ENCODE measurements at regions not wholly inside any gene's neighbourhood (a gene's known extent, or its start where the extent isn't known, plus 50 kb on each side); places are given as distances from the start of the nearest gene placed in this dataset.

- ChIA-PET POLR2A (no interaction called here), CTCF (interaction anchor here (0.6 to 2.6 kb wide), 27 partner anchors 10 to 428 kb away, joined by 3 to 24 read pairs (median 5); no protein-coding TSS in a partner anchor)
- Histone ChIP-seq H3K36me3 (ENCODE audit: control insufficient read depth in 2 of 2, insufficient read depth in 1 of 2, low read length in 2 of 2) (no peaks in the 10 kb centered on the region), H3K9me3 (ENCODE audit: control insufficient read depth, insufficient read depth, low read depth, low read length) (no peaks in the 10 kb centered on the region), H3K27ac (ENCODE audit: extremely low read depth, low read depth, low read length) (no peak overlapping the region), H3K4me3 (ENCODE audit: low read depth, low read length) (no peak overlapping the region), H3K4me1 (ENCODE audit: control insufficient read depth, insufficient read depth, low read length) (no peaks in the 10 kb centered on the region)
- no peak for TF ChIP-seq SETDB1 (IDR thresholded peaks at IDR 0.05; ENCODE audit: insufficient read length, low read length)
Measured at GRCh38 chr2:238785528-238785860, 62.4 kb upstream of the TWIST2 start.

GRCh38 chr2:238786379-238786778, 61.5 kb upstream of the TWIST2 start:
- Histone ChIP-seq H3K4me3 (ENCODE audit: low read depth, low read length) (no peak overlapping the region), H3K4me1 (ENCODE audit: control insufficient read depth, insufficient read depth, low read length) (no peaks in the 10 kb centered on the region), H3K9me3 (ENCODE audit: control insufficient read depth, insufficient read depth, low read depth, low read length) (no peaks in the 10 kb centered on the region), H3K27ac (ENCODE audit: extremely low read depth, low read depth, low read length) (no peak overlapping the region), H3K36me3 (ENCODE audit: control insufficient read depth in 2 of 2, insufficient read depth in 1 of 2, low read length in 2 of 2) (no peaks in the 10 kb centered on the region)
- ChIA-PET CTCF (interaction anchor here (0.6 to 2.6 kb wide), 11 partner anchors 14 to 1195 kb away, joined by 3 to 22 read pairs (median 3); no protein-coding TSS in a partner anchor), POLR2A (no interaction called here)
- TF ChIP-seq ZNF221 (tag by site-specific recombination; IDR thresholded peaks at IDR 0.05; ENCODE audit: borderline replicate concordance) = no peak
- TF ChIP-seq ZNF302 (tag by site-specific recombination; IDR thresholded peaks at IDR 0.05; ENCODE audit: low read depth) = no peak
- no peak for TF ChIP-seq ZBTB8A (tag by site-specific recombination; IDR thresholded peaks at IDR 0.05)
- no peak for TF ChIP-seq ZNF555 (tag by site-specific recombination; conservative IDR thresholded peaks at IDR 0.05)
- TF ChIP-seq ZNF248 (tag by site-specific recombination; IDR thresholded peaks at IDR 0.05) = no peak
- no peak for TF ChIP-seq ZNF654 (tag by site-specific recombination; IDR thresholded peaks at IDR 0.05; ENCODE audit: low read depth)
- TF ChIP-seq ZNF280D (tag by site-specific recombination; IDR thresholded peaks at IDR 0.05) = no peak
- no peak for TF ChIP-seq ZNF513 (tag by site-specific recombination; IDR thresholded peaks at IDR 0.05)
- no peak for TF ChIP-seq ZSCAN30 (tag by site-specific recombination; IDR thresholded peaks at IDR 0.05)
- no peak for TF ChIP-seq ZNF23 (tag by site-specific recombination; IDR thresholded peaks at IDR 0.05; ENCODE audit: borderline replicate concordance)
- TF ChIP-seq ZNF211 (tag by site-specific recombination; IDR thresholded peaks at IDR 0.05; ENCODE audit: low read depth) = no peak
- no peak for TF ChIP-seq BCL11A (tag by site-specific recombination; IDR thresholded peaks at IDR 0.05; ENCODE audit: low read depth)
- no peak for TF ChIP-seq SALL2 (tag by site-specific recombination; IDR thresholded peaks at IDR 0.05; ENCODE audit: borderline replicate concordance)
- no peak for TF ChIP-seq ZNF791 (tag by site-specific recombination; IDR thresholded peaks at IDR 0.05)
- TF ChIP-seq ZNF214 (tag by site-specific recombination; IDR thresholded peaks at IDR 0.05; ENCODE audit: borderline replicate concordance) = no peak
- TF ChIP-seq ZNF175 (tag by site-specific recombination; IDR thresholded peaks at IDR 0.05) = no peak

GRCh38 chr2:238786792-238787490, 60.9 kb upstream of the TWIST2 start:
- Histone ChIP-seq H3K4me3 (ENCODE audit: low read depth, low read length) (no peak overlapping the region), H3K27ac (ENCODE audit: extremely low read depth, low read depth, low read length) (no peak overlapping the region), H3K36me3 (ENCODE audit: control insufficient read depth in 2 of 2, insufficient read depth in 1 of 2, low read length in 2 of 2) (no peaks in the 10 kb centered on the region), H3K9me3 (ENCODE audit: control insufficient read depth, insufficient read depth, low read depth, low read length) (no peaks in the 10 kb centered on the region), H3K4me1 (ENCODE audit: control insufficient read depth, insufficient read depth, low read length) (no peaks in the 10 kb centered on the region)
- TF ChIP-seq ZNF394 (tag by site-specific recombination; IDR thresholded peaks at IDR 0.05; ENCODE audit: borderline replicate concordance) (no peak), KLF10 (tag by site-specific recombination; IDR thresholded peaks at IDR 0.05) (no peak), MZF1 (tag by site-specific recombination; IDR thresholded peaks at IDR 0.05; ENCODE audit: borderline replicate concordance) (no peak), MYNN (tag by site-specific recombination; IDR thresholded peaks at IDR 0.05; ENCODE audit: borderline replicate concordance) (no peak), GLI4 (tag by site-specific recombination; IDR thresholded peaks at IDR 0.05) (no peak), GFI1B (tag by site-specific recombination; IDR thresholded peaks at IDR 0.05) (no peak), ZNF677 (tag by site-specific recombination; IDR thresholded peaks at IDR 0.05) (no peak), WT1 (tag by site-specific recombination; IDR thresholded peaks at IDR 0.05) (no peak), PRDM4 (tag by site-specific recombination; IDR thresholded peaks at IDR 0.05) (no peak)
- ChIA-PET CTCF (interaction anchor here (0.6 to 2.6 kb wide), 5 partner anchors 13 to 1194 kb away, joined by 3 to 22 read pairs (median 3); no protein-coding TSS in a partner anchor), POLR2A (no interaction called here)
